ENCODE measurements at regions not wholly inside any gene's neighbourhood (a gene's known extent, or its start where the extent isn't known, plus 50 kb on each side); places are given as distances from the start of the nearest gene placed in this dataset.

DNA sequence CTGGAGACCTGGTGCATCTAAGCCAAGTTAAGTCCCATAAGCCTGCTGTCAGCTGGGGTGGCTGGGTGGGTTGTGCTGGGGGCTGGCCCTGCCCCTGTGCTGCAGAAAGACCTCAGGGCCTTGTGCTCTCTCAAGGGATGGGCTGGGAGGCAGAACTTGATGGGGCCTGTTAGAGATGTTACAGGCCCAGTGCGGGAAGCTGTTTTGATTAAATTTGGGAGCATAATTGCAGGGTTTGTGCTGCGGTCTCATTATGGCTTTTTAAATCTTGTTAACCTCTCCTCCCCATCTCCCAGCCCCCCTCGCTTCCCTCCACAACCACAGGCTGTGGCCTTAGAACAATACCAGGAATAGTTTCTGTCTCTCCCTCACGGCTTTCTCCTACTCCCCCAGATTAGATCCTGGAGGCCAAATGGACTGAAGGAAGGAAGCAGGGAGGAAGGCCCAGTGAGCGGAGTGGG is 87.6 kb upstream of the TLE3 start:
- DNase-seq (ENCODE audit: low read depth in 2 of 2) = no peak

DNA sequence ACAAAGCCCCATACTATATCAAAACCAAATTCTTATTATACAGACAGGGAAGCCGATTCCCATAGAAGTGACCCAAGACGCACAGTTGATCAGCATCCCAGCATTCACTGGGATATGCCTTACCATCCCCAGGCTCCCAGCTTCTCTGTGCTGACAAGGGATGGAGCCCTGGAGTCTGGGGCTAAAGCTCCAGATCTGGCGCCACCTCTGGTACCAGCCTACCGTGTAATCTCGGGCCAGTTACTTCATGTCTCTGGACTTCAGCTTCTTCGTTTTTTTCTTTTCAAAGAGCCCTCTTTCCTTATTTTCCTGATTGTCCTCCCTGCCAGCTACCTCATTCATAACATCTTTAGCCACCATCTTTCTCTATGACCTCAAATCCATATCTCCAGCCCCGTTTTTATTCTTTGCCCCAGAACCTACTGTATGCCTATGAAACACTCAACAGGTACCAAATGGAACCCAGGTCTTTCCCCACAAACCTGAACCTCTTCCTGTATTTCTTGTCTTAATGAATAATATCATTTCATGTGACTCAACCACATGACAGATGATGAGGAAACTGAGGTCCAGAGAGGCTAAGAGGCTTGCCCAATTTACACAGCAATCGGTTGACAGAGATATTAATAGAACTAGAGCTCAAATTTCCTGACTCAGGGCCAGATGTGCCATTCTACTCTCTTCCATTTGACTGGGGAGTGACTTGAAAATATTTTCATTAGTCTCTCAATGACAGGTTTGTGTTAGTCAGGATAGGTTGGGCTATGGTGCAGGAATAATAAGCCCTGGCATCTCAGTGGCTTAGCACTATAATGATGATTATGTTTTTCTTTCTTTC is 85.4 kb upstream of the TLE3 start:
- DNase-seq (ENCODE audit: low read depth in 2 of 2) = no peak

DNA sequence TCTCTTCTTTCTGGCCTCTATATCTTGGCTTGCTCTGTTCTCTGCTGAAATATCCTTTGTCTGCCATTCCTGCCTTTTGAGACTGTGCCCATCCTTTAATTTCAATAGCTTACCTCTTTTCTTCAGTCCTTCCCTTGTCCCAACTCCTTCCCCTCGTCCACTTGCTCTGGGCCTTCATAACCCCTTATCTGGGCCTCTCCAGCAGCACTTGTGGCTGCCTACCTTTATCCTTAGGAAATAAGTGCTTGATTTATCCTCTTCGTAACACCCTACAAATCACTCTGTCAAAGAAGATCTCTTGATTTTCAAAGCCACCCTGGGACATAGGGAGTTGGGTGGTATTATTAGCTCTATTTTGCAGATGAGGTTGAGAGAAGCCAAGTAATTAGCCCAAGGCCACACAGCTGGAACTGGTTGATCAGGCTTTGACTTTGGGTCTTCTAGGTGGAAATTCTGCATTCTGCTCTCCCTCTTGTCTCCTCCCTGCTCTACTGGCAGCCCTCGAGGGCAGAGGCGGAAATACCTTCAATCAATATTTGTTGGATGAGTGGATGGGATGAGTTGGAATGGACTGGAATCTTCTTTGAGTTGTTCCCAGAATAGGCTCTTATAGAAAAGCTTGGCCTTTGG is 84.0 kb upstream of the TLE3 start:
- no peak for DNase-seq (ENCODE audit: low read depth in 2 of 2)

DNA sequence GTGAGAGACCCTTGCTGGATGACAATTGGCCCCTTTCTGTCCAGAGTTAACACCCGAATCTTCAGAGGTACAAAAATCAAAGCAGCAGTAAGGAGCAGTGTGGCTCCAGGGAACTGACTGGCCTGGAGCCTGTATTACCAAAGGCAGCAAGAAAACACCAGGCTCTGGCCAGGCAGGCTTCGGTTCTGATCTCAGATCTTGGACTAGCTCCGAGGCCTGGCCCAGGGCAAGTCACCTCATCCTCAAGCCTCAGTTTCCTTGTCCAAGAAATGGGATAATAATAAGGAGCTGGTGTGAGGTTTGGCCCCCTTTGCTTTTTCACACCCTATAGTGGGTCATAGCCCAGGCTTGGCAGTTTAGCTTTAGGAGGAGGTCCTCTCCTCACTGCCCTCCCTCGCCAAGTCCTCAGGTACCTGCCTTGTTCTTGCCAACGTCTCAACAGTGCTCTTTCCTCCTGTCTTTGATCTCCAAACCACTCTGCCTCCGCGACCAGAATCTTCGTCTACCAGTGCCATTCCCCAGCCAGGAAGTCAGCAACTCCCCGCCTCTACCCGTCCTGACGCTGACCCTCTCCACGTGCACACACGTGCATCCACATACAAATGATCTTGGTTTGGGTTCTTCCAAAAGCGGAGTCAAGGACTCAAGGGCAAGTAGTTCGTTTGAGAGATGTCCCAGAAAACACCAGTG is 82.6 kb upstream of the TLE3 start:
- DNase-seq (ENCODE audit: low read depth in 2 of 2) = no peak

DNA sequence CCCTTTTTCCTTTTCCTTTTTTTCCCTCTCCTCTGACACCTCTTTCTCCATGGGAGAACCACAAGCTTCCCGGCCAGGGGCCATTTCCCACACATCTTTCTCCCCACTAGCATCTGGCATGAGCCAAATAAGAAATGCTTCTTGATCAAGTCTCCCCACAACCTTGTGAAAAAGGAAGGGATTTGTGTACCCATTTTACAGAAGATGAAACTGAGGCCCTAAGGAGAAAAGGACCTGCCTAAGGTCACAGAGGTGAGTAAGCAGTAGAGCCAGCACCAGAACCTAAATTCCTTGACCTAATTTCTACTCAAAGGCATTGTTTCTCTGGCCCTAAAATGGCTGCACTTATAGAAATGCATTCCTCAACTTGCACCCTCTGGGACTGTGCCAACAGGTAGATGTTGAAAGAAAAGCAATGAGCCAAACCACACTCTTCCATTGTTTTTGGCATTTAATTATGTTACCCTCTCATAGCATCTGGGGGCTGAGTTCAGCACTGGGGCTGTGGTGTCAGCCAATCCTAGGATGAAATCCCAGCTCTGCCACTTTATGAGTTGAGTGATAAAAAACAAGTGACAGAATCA is 81.7 kb upstream of the TLE3 start:
- DNase-seq (ENCODE audit: low read depth in 2 of 2) = no peak

DNA sequence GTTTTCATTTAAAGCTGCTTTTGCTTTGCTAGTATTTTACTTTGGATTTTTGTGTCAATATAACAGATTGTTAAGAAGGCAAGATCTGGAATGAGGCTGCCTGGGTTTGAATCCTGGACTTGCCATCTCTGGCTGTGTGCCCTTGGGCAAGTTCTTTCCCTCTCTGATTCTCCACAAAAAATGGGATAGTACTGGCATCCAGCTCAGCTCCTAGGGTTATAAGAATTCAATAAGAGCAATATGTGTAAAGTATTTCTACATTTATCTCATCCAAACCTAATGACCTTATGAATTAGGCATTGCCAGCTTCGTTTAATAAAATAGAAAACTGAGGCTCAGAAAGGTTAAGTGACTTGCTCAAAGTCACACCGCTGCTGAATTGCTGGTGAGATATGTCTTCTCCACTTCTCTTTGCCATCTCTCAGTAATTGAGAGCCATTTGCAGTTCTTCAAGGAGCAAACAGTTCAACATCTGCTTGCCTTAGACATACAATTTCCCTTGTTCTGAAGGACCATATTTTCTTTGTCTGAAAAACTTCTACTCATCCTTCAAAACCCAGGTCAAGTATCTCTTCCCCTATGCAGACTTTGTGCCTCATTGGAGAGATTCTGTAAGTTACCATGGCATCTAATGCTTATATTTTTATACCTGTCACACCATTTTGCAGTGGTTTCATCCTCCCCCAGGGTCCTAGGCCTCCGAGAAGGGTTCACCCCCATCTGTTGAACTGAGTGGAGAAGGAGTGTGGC is 80.8 kb upstream of the TLE3 start:
- DNase-seq (ENCODE audit: low read depth in 2 of 2) = no peak

DNA sequence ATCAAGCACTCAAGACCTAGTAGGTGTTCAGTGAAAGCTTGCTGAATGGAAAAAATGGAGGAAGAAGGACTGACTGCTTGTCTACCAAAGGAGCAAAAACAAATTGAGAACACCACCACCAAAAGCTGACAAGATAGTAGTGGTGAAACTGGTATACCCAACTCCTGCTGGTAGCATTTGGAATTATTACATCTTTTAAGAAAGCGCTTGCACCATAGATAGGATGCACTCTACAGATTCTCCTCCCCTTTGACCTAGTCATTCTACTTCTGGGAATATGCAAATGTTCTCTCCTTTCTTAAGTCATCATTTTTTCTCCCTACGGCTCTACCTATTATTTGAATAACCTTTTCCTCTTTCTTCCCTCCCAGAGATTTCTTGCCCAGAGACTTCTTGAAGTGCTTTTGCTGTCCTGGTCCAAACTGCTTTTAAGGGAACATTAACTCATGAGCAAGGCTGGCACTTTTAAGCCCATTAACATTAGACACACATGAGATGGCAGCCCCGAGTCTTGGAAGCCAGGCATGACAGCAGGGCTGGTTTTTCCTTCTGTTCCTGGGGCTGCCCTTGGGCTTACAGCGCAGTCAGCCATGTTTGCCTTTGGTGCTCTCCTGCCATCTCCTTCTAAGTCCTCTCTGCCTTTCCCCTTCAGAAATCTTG is 75.0 kb upstream of the TLE3 start:
- DNase-seq (ENCODE audit: low read depth in 2 of 2) = no peak

DNA sequence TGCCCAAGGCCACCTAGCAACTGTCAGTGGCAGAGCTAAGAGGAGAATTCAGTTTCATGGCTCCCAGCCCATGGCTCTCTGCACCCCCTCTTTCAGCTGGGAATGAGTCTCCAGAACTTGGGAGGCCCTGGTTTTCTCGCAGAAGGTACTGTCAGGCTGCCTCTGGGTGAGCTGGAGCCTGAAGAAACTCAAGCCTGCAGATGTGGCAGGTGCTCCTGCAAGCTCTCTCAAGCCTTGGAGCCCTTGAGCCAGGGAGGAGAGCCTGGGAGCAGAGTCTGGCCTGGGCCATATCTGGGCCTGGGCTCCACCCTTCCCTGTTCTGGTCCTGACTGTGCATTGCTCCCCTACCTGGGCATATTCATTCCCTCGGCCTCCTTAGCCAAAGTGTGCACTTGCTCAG is 74.4 kb upstream of the TLE3 start:
- no peak for DNase-seq (ENCODE audit: low read depth in 2 of 2)

DNA sequence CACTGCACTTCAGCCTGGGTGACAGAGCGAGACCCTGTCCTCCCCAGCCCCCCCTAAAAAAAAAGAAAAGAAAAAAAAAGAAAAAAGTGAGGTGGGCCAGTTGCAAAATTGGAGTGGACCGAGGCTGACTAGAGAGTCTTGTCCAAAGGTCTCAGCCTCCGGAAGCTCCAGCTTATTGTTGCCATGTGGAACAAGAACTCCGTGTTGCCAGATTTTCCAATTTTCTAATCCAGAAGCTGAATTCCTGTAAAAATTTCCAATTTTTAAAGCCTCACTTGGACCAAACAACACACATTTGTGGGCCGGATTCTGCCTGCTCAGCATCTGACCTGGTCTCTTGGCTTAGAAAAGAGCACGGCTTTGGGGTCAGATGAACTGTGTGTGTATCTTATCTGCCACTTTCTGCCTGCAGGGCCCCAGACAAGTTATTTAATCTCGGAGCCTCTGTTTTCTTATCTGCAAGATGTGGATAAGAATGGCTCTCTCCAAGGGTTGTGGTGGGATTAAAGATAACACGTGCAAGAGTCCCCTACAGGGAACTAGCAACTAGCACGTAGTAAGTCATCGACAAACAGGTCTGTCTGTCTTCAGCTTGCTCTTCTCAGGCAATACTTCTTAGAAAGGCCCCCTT is 73.7 kb upstream of the TLE3 start:
- no peak for DNase-seq (ENCODE audit: low read depth in 2 of 2)

DNA sequence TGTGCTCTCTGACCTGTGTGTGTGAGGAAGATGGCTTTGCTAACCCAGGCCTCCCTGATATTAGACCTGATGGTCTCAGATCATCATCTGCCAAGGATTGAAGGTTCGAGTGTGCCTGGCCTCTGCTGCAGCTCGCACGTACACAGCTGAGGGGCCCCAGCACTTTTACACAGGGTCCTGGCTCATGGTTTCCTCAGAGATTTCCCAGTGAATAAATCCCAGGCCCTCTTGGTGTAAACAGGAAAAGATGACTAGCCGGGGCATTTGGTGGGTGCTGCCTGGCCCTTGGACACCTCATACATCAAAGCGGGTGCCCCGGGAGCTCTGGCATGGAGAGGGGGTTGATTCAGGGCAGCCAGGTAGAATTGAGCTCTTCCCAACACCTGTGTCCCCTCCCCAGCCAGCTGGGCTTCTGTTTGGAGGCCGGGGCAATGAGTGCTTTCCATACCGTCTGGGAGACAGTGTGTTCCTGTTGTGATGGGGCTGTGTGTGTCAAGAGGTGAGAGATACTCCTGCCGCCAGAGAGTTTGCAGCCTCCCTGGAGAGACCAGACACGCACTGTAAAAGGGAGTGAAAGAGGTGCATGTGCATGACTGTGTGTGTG is 72.5 kb upstream of the TLE3 start:
- no peak for DNase-seq (ENCODE audit: low read depth in 2 of 2)

DNA sequence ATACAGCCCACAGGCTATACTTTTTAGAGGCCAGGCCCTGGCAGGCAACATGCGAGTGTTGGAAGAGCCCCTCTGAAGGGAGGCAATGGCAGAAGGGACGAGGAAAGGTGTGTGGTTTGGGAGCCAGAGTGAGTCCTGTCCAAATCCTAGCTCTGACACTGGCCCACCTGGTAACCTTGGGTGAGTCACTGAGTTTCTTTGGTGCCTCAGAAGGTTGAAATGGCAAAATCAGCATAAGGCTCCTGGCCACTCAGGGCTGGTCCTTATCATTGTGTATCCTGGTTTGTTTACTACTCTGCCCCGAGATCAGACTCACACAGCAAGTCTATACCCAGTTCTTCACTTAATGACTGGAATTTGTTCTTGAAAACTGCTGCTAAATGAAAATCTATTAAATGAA is 71.4 kb upstream of the TLE3 start:
- no peak for DNase-seq (ENCODE audit: low read depth in 2 of 2)

DNA sequence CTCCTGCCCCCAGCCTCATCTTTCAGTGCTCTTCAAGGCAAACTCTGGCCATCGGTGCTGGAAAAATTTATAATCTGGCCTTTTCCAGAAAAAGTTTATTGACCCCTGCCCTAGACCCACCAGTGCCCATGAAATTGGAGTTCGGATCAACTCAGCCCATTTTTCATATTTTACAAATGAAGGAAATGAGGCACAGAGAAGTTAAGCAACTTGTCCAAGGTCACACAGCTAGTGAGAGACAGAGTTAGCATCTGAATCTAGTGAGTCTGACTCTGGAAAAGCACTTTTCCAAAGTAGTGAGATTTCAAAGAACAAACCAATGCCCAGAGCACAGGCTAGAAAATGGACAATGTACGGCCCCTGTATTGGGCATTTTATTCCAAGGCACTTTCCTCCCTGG is 69.4 kb upstream of the TLE3 start:
- no peak for DNase-seq (ENCODE audit: low read depth in 2 of 2)

DNA sequence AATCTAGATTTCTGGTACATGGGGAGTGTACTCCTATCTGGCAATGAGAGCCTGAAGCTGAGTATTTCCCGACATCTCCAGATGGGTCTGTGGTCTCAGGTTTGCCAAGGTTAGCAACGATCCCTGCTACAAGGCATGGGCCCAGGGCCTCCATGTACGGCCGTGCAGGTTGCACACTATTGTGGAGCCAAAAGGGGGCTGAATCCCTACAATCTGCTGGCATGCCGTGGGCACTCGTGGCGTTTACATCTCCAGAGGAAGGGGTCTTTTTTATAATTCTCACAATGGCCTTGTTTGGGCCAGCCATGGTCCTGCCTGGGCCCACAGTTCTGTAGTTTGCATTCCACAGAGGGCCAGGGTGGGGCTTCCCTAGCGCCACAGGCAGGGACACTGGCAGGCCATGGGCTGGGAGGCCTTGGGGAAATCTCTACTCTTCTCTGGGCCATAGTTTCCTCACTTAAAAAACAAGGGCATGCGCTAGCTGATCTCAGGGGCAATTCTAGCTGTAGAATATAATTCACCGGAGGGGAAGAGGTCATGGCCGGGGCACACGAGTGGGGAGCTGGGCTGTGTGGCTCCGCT is 68.9 kb upstream of the TLE3 start:
- DNase-seq (ENCODE audit: low read depth in 2 of 2) = no peak

DNA sequence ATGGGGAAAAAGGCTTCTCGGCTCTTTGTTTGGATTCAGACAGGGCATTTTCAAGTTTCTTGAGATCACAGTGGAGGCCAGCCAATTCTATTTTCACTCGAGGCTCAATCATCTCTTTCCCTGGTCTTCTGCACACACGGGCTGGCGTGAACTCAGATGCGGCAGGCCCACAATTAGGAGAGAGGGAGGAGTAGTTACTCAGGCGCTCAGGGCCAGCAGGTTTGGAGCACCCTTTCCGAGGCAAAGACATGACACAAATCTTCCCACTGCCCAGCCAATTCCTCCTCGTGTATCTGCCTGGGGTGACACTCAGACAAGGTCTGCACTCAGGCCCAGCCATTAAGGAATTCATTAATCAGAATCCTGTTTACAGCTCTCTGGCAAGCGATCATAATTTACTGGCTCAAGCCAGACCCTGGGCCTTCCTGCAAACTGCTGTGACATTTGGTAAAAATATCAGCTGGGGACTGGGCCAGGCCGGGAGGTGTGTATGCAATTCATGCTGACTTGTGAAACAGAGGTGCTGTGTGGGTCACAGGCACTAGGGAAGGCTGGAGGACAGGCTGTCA is 68.1 kb upstream of the TLE3 start:
- no peak for DNase-seq (ENCODE audit: low read depth in 2 of 2)

DNA sequence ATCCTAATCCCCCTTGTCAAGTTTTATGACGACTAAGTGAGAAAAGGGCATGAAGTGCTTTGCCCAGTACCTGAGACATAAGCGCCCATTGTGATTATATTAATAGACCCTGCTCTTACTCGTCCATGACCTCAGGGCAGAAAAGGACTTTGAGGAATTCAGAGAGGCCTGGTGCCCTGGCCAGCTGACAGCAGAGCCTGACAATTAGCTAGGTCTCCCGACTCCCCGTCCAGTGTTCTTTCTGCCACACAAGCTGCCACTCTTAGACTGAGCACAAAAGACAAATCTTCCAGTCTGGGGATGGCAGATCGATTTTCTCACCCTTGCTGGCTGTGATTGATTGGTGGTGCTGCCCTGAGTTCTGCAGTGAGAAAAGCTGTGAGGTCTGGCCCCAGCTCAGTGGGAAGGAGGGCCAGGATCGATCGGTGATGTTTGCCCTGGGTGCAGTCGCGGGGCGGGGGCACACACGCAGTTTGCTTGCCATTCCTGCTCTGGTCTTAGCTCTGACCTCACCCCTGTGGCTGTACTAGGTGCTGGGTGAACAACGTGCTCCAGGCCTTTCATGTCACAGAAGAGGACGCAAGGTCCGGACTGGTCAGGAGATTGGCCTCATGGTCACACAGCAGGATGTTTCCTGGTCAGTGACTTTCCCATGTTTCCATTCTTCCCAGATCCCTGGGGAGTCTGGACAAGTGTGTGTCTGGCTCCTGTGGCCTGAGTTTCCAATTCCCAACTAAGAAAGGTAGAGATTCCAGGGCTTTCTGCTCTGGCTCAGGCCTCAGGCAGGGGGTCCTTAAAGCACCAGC is 67.4 kb upstream of the TLE3 start:
- DNase-seq (ENCODE audit: low read depth in 2 of 2) = no peak

DNA sequence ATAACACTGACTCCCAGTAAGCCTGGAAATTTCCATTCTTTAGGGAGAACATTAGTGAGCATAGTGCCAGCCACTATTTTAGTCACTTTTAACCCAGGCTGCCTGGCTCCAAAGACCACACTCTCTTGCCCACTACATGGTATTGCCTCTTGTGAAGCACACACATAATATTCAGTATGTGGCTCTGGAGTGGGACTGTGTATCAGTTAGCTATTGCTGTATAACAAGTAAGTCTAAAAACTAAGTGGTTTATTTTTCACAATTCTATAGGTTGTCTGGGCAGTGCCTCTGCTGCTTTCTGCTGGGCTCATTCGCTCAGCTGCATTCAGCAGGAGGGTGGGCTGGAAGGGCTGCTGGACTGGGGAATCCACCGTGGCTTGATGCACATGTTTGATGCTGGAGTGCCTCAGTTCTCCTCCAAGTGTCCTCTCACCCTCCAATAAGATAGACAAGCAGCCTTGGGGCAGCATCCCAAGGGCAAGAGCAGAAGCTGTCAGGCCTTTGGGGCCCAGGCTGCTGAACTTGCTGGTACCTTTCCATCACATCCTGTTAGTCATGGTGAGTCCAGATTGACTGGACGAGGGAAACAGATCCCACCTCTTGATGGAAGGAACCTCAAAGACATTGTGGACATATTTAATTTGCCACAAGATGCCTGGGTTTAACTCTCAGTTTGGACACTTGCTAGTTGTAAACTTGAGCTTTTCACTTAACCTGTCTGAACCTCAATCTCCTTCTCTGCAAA is 66.6 kb upstream of the TLE3 start:
- DNase-seq (ENCODE audit: low read depth in 2 of 2) = no peak

DNA sequence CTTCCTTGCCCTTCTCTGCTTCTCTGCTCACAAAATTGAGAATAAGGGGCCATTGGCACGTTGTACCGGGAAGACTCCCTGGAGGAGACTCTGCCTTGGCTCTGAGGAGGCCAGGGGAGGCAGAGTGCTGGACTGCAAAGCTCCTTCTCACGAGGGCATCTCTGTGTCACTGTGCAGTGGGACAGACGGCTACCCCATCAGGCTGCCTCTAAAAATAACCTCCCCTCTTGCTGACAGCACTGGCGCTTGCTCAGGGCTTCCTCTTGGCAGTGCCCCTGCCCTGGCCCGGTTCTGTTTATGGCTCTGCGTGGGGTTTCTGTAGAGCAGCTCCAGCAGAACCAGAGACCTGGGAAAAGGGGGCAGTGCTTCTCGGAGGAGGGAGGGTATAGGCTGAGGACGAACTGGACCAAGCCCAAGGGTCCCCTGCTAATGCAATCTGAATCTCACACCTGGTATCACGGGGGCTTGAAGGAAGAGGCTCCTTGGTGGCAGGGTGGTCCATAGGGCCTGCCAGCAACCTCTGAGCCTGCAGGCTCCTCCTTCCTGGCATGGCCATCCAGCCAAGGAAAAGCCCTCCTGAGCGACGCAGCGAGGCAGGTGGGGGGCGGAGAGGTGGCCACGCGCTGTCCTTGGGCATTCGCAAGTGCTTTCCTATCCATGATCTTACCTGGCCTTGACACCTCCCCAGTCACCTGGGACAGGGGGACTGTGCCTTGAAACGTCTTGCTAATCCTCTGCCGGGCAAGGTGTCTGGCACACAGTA is 63.3 kb upstream of the TLE3 start:
- no peak for DNase-seq (ENCODE audit: low read depth in 2 of 2)

Data from stimulated activated CD4-positive, alpha-beta T cell treated with anti-CD3 and anti-CD28 coated beads, Interleukin-12 subunit alpha, Interleukin-12 subunit beta, amount 100 ng/mL, for 24 hours (primary cell).